ENCODE measurements at regions not wholly inside any gene's neighbourhood (a gene's known extent, or its start where the extent isn't known, plus 50 kb on each side); places are given as distances from the start of the nearest gene placed in this dataset.

DNA sequence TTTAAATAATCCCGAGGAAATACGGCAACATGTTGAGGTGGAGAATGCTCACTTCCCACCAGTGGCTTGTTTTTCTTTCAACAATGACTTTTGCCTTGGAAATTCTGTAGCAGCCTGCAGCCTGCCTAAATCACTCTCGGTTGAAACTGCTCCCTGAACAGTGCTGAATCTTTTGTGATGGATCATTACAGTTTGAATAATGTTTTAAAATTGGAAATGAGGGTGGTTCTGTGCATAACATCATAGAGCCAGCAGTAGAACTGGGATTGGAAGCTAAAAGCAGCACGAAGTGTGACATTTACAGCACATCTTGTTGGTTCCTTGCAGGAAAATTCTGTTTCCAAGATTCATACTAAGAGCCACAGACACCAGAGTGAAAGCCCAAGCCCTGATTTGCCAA lies 74.1 kb upstream of the GPR12 start:
- no peak overlapping the region for H3K56ac ChIP-seq (replicated peaks; ENCODE audit: insufficient read length, low read depth, low read length)
- no peak for TF ChIP-seq SIRT6 (IDR thresholded peaks at IDR 0.05; ENCODE audit: low read length)
- no peak for TF ChIP-seq CHD2 (IDR thresholded peaks at IDR 0.05; ENCODE audit: low read length)
- TF ChIP-seq, protein P1, sequence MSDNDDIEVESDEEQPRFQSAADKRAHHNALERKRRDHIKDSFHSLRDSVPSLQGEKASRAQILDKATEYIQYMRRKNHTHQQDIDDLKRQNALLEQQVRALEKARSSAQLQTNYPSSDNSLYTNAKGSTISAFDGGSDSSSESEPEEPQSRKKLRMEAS (IDR thresholded peaks at IDR 0.05) = no peak
- TF ChIP-seq MAFK (IDR thresholded peaks at IDR 0.05; ENCODE audit: low read depth, low read length) = no peak
- no peak for TF ChIP-seq KDM4A (IDR thresholded peaks at IDR 0.05; ENCODE audit: low read depth, low read length, severe bottlenecking)
- no peak for TF ChIP-seq CEBPB (IDR thresholded peaks at IDR 0.05; ENCODE audit: low read depth, low read length)
- no peak for TF ChIP-seq TCF12 (IDR thresholded peaks at IDR 0.05; ENCODE audit: low read depth, low read length)
- no peak for TF ChIP-seq TBP (IDR thresholded peaks at IDR 0.05; ENCODE audit: low read depth, low read length)

More for the DNA sequence above, 74.1 kb upstream of the GPR12 start:
- no peak overlapping the region for H2BK12ac ChIP-seq (ENCODE audit: low read depth, low read length)
- H3K4me2 ChIP-seq (ENCODE audit: insufficient read depth in 1 of 2, low read depth in 2 of 2, low read length in 2 of 2) = no peak overlapping the region
- CTCF ChIA-PET (ENCODE audit: partially characterized antibody) = interaction anchor here (1.2 kb wide), 1 partner anchor 458 kb away, joined by 3 read pairs; no protein-coding TSS in a partner anchor
- H3K23me2 ChIP-seq (ENCODE audit: low read depth, low read length) = no peaks in the 10 kb centered on the region
- H3K18ac ChIP-seq (ENCODE audit: extremely low read depth, low read length) = no peak overlapping the region
- no peak overlapping the region for H2BK5ac ChIP-seq (ENCODE audit: low read depth, low read length)
- no peak overlapping the region for H3K27ac ChIP-seq (ENCODE audit: low read depth, low read length)
- no peak overlapping the region for H2BK120ac ChIP-seq (replicated peaks; ENCODE audit: low read depth, low read length)
- H4K8ac ChIP-seq (ENCODE audit: extremely low read depth, insufficient read depth, low read length) = no peak overlapping the region
- H3K4me1 ChIP-seq (replicated peaks in 1 of 4; ENCODE audit: control insufficient read depth in 3 of 4, insufficient read depth in 4 of 4, low read length in 3 of 4) = peaks cover 0 to 4% (median 0%) of the 10 kb centered on the region in 4 experiments; a peak in 2 of 7 replicates
- H2BK20ac ChIP-seq (ENCODE audit: low read length) = no peak overlapping the region
- H3K9ac ChIP-seq (replicated peaks in 1 of 4; ENCODE audit: extremely low read depth in 1 of 4, low read depth in 3 of 4, low read length in 3 of 4) = no peak overlapping the region; a peak in 1 of 7 replicates
- H2BK15ac ChIP-seq (ENCODE audit: low read length) = no peak overlapping the region
- H4K91ac ChIP-seq (replicated peaks; ENCODE audit: insufficient read length, low read length) = no peak overlapping the region
- no peak overlapping the region for H2AK5ac ChIP-seq (ENCODE audit: low read depth, low read length)
- H3K14ac ChIP-seq (ENCODE audit: insufficient read length) = no peak overlapping the region
- no peak overlapping the region for H3K4me3 ChIP-seq (ENCODE audit: extremely low read depth in 1 of 4, insufficient read depth in 2 of 4, low read depth in 3 of 4, low read length in 4 of 4)
- 69% methylated on average over 4 of the region's 4 CpGs; no CpG with 5 or more reads in 1 of the 2 experiments for WGBS, 2 experiments (ENCODE audit: extremely low coverage in 1 of 2, insufficient coverage in 1 of 2, insufficient read length in 1 of 2, insufficient replicate concordance in 2 of 2, low coverage in 1 of 2, low lambda C conversion rate in 2 of 2, missing lambda C conversion rate in 1 of 2)
- DNase-seq (ENCODE audit: low read depth in 1 of 2, low spot score in 2 of 2) = no peak
- H2AFZ ChIP-seq (ENCODE audit: low read length) = peak overlapping the region; percentile 98
- H3K23ac ChIP-seq (ENCODE audit: insufficient read length) = no peak overlapping the region
- no peak overlapping the region for H4K5ac ChIP-seq (ENCODE audit: insufficient read length, low read depth, low read length)
- H3K9me3 ChIP-seq (ENCODE audit: insufficient read depth in 2 of 2, low read depth in 1 of 2, low read length in 1 of 2) = peaks cover 4% of the 10 kb centered on the region in 2 experiments; a peak in 2 of 4 replicates
- peaks cover 0 to 1% of the 10 kb centered on the region in 2 experiments for H4K20me1 ChIP-seq (replicated peaks in 1 of 2; ENCODE audit: control insufficient read depth in 1 of 2, insufficient read depth in 2 of 2, low read length in 2 of 2)
- no peaks in the 10 kb centered on the region for H3K27me3 ChIP-seq (replicated peaks in 1 of 4; ENCODE audit: control insufficient read depth in 3 of 4, extremely low read depth in 1 of 4, insufficient read depth in 3 of 4, low read length in 3 of 4)
- no peaks in the 10 kb centered on the region for H3K79me2 ChIP-seq (ENCODE audit: control insufficient read depth in 1 of 2, insufficient read depth in 2 of 2, low read length in 2 of 2)
- H3K4ac ChIP-seq (replicated peaks; ENCODE audit: insufficient read length, low read depth, low read length) = no peak overlapping the region
- no peaks in the 10 kb centered on the region for H3K79me1 ChIP-seq (ENCODE audit: low read depth, low read length)
- POLR2A ChIA-PET (ENCODE audit: partially characterized antibody) = no interaction called here
- peak; percentile 13 for FAIRE-seq
- no peaks in the 10 kb centered on the region for H3K36me3 ChIP-seq (ENCODE audit: control insufficient read depth in 2 of 4, insufficient read depth in 4 of 4, low read length in 3 of 4)

All from H1 (cell line).